Thyroid gland (tissue), 4 donors: ENCODE measurements at regions not wholly inside any gene's neighbourhood (a gene's known extent, or its start where the extent isn't known, plus 50 kb on each side); places are given as distances from the start of the nearest gene placed in this dataset.

Experiments
- DNase-seq, 2 donors: peaks; one replicate each; pipeline ENCODE4 v3.0.0-alpha.2; 2019
- H3K27ac ChIP-seq, 3 donors: fragments of 200-600 bp; sonication (generic); 1 replicate in 2 of 3; 2 replicates in 1 of 3; pipeline ENCODE4 v1.5.1; 2016 to 2019; ENCODE audit warnings: mild to moderate bottlenecking in 1 of 3, moderate library complexity in 1 of 3
- H3K27me3 ChIP-seq: fragments of 200-600 bp; sonication (generic); one replicate; pipeline ENCODE4 v1.5.1; 2019
- H3K36me3 ChIP-seq, 2 donors: fragments of 200-600 bp; sonication (generic); one replicate each; pipeline ENCODE4 v1.5.1; 2016 to 2019
- H3K4me1 ChIP-seq, 2 donors: fragments of 200-600 bp; sonication (generic); one replicate each; pipeline ENCODE4 v1.5.1; 2017 to 2019
- H3K4me3 ChIP-seq, 3 donors: fragments of 200-600 bp; sonication (generic); replicated peaks in 1 of 3; 1 replicate in 2 of 3; 2 replicates in 1 of 3; pipeline ENCODE4 v1.5.1; 2016; ENCODE audit warnings: mild to moderate bottlenecking in 1 of 3
- H3K9me3 ChIP-seq: fragments of 200-600 bp; sonication (generic); one replicate; pipeline ENCODE4 v1.5.1; 2017
- CTCF ChIP-seq, 6 experiments: fragments of 200-600 bp in 3 of 6; fragments of 450-650 bp in 3 of 6; sonication (generic) in 3 of 6; IDR thresholded peaks; one replicate each; pipeline ENCODE4 v1.5.1; 2016 to 2019; ENCODE audit warnings: antibody characterized with exemption in 6 of 6, mild to moderate bottlenecking in 2 of 6, inconsistent platforms in 1 of 6, moderate library complexity in 1 of 6
- POLR2A ChIP-seq, 2 donors: fragments of 450-650 bp; IDR thresholded peaks; one replicate each; pipeline ENCODE4 v1.6.1; 2017; ENCODE audit warnings: antibody characterized with exemption in 2 of 2, mild to moderate bottlenecking in 2 of 2, moderate library complexity in 1 of 2
- WGBS, 2 donors: methylation state at CpG; one replicate each; pipeline ENCODE4 v1.1.5; 2017; 5-methylcytosine and 5-hydroxymethylcytosine counted together
- intact Hi-C: fragments of 100-400 bp; cut with DNase I; formaldehyde crosslinking; loops from one replicate; pipeline ENCODE4 v1.15.1; 2023

GRCh38 chr11:133746663-133747306 lies 98.5 kb downstream of the SPATA19 start:
- 70 to 77% methylated on average over 17 to 18 of the region's 18 CpGs for WGBS, 2 donors
- Histone ChIP-seq H3K27ac (no peak overlapping the region), H3K36me3 (no peaks in the 10 kb centered on the region), H3K27me3 (no peaks in the 10 kb centered on the region), H3K9me3 (no peaks in the 10 kb centered on the region), H3K4me3 (no peak overlapping the region), H3K4me1 (no peaks in the 10 kb centered on the region)
- DNase-seq, result no peak
- TF ChIP-seq CTCF (IDR thresholded peaks at IDR 0.05) (no peak), POLR2A (IDR thresholded peaks at IDR 0.05) (no peak)
- intact Hi-C loops, result no loop called here

DNA sequence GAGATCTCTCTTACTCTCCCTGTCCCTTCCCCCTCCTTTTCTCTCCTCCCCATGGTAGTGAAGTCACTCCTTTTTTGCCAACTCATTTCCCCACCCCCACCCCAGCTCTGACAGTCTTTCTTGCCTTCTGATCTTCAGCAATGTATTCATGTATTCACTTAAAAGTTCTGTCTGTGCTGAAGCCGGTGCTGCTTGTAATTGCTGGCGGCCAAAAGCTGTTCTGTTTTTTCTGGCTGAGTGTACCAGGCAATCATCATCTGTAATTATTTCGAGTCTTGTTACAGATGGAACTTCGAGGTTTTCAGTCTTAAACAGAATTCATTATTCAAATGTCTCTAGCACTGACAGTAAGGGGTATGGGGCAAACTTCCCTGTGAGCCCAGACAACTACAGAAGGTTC lies 99.5 kb downstream of the SPATA19 start:
- intact Hi-C loops, result no loop called here
- 53 to 63% methylated on average over 4 of the region's 4 CpGs for WGBS, 2 donors

GRCh38 chr11:133742353-133742752 lies 103.0 kb downstream of the SPATA19 start:
- H3K36me3 ChIP-seq, result no peaks in the 10 kb centered on the region
- intact Hi-C loops, result no loop called here
- no peaks in the 10 kb centered on the region for H3K9me3 ChIP-seq
- WGBS, 2 donors, result 58 to 68% methylated on average over 3 of the region's 3 CpGs
- TF ChIP-seq CTCF (IDR thresholded peaks at IDR 0.05) (no peak), POLR2A (IDR thresholded peaks at IDR 0.05) (no peak)
- no peaks in the 10 kb centered on the region for H3K27me3 ChIP-seq
- H3K4me1 ChIP-seq, result no peaks in the 10 kb centered on the region
- no peak overlapping the region for H3K27ac ChIP-seq
- H3K4me3 ChIP-seq, result no peak overlapping the region
- DNase-seq, result no peak

More for the DNA sequence above, 99.5 kb downstream of the SPATA19 start:
- TF ChIP-seq CTCF (IDR thresholded peaks at IDR 0.05) (no peak), POLR2A (IDR thresholded peaks at IDR 0.05) (no peak)
- no peak overlapping the region for H3K4me3 ChIP-seq
- H3K4me1 ChIP-seq, result no peaks in the 10 kb centered on the region
- no peak overlapping the region for H3K27ac ChIP-seq
- H3K9me3 ChIP-seq, result no peaks in the 10 kb centered on the region
- DNase-seq, result no peak
- H3K36me3 ChIP-seq, result no peaks in the 10 kb centered on the region
- no peaks in the 10 kb centered on the region for H3K27me3 ChIP-seq

DNA sequence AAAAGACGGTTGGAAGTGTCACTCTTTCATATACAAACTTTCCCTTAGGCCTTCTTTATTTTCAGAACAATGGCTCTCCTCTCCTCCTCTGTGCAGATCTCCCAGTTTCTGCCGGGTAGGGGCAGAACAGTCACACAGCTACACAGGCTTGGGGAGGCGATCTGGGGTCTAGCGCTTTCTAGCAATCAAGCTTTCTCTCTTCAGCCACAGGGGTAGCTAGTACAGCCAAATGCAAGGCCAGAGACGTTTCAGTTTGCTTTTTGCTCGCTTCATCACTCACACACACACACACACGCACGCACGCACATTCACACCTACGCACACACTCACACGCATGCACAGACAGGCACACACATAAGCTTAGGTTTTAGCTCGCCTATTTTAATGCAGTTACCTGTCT lies 104.3 kb downstream of the SPATA19 start:
- no peak for DNase-seq
- TF ChIP-seq POLR2A (IDR thresholded peaks at IDR 0.05), result no peak
- TF ChIP-seq CTCF (IDR thresholded peaks at IDR 0.05), result no peak
- H3K4me3 ChIP-seq, result no peak overlapping the region
- H3K27me3 ChIP-seq, result no peaks in the 10 kb centered on the region
- H3K27ac ChIP-seq, result no peak overlapping the region
- 76 to 81% methylated on average over 12 of the region's 12 CpGs for WGBS, 2 donors
- intact Hi-C loops, result no loop called here
- H3K4me1 ChIP-seq, result no peaks in the 10 kb centered on the region
- no peaks in the 10 kb centered on the region for H3K9me3 ChIP-seq
- H3K36me3 ChIP-seq, result no peaks in the 10 kb centered on the region

DNA sequence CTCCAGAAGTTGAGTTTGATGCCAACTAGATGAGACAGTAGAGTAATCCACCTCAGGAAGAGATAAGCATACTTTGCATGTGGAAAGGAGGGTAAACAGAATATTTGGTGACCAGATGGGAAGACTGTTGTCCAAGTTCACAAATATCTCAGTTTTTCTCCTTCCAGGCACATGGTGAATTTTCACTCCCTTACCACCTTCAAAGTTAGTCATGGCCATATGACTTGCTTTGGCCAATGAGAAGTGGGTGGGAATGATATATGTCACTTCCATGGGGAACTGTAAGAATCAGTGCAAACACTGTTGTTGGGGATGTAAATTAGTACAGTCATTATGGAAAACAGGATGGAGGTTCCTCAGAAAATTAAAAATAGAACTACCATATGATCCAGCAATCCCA lies 105.8 kb downstream of the SPATA19 start:
- no peaks in the 10 kb centered on the region for H3K36me3 ChIP-seq
- no peak overlapping the region for H3K27ac ChIP-seq
- intact Hi-C loops, result no loop called here
- H3K4me3 ChIP-seq, result no peak overlapping the region
- DNase-seq, result no peak
- H3K9me3 ChIP-seq, result no peaks in the 10 kb centered on the region
- TF ChIP-seq POLR2A (IDR thresholded peaks at IDR 0.05) (no peak), CTCF (IDR thresholded peaks at IDR 0.05) (no peak)
- H3K27me3 ChIP-seq, result no peaks in the 10 kb centered on the region
- H3K4me1 ChIP-seq, result no peaks in the 10 kb centered on the region
